Endothelial cell of umbilical vein (primary cell): ENCODE measurements at regions not wholly inside any gene's neighbourhood (a gene's known extent, or its start where the extent isn't known, plus 50 kb on each side); places are given as distances from the start of the nearest gene placed in this dataset.
A peak's percentile ranks its signal among the peaks of the same experiment; 100 is the strongest.

Source experiments
- BruUV-seq: library from RNA; stranded (reverse); fragments of 400-500 nt; replicated peaks from 2 replicates; lab custom pipeline; 2021; lab: Mats Ljungman, UMichigan
- CTCF ChIA-PET: fragments of 300-600, 350-600 bp; sonication (Branson Sonifier 250); formaldehyde crosslinking; loops from one replicate; lab custom pipeline; 2021; ENCODE audit warnings: antibody characterized with exemption, inconsistent platforms; lab: Charles Lee
- POLR2A ChIA-PET: fragments of 300-600, 350-600 bp; sonication (Branson Sonifier 250); formaldehyde crosslinking; loops from one replicate; lab custom pipeline; 2021; ENCODE audit warnings: antibody characterized with exemption, inconsistent platforms; lab: Charles Lee
- DNase-seq: peaks from one replicate; pipeline ENCODE4 v3.0.0-alpha.2; 2011; ENCODE audit warnings: low read depth, low spot score
- FAIRE-seq: peaks from 2 replicates; lab custom pipeline; 2011; peaks lifted over from hg19 to GRCh38; lab: Jason Lieb, UNC
- H2AFZ ChIP-seq: 2 replicates; pipeline ENCODE4 v1.6.0; 2012; ENCODE audit warnings: low read depth, low read length, control low read depth, inconsistent platforms
- H3K27ac ChIP-seq: 2 replicates; pipeline ENCODE4 v1.5.1; 2011; ENCODE audit warnings: low read depth, mild to moderate bottlenecking, control low read depth, low read length, moderate library complexity; ENCODE audit not compliant: insufficient read depth
- H3K27me3 ChIP-seq, 2 experiments: 2 replicates each; pipeline versions ENCODE4 v1.6.0 to v1.6.1; 2011; ENCODE audit warnings: low read length in 2 of 2, mixed read lengths in 1 of 2; ENCODE audit not compliant: control insufficient read depth in 2 of 2, insufficient read depth in 2 of 2
- H3K36me3 ChIP-seq, 2 experiments: 2 replicates in 1 of 2; 3 replicates in 1 of 2; pipeline ENCODE4 v1.5.1; 2011; ENCODE audit warnings: low read length in 2 of 2, mild to moderate bottlenecking in 1 of 2, moderate library complexity in 1 of 2; ENCODE audit not compliant: control insufficient read depth in 2 of 2, insufficient read depth in 2 of 2; ENCODE audit errors: extremely low read depth in 1 of 2
- H3K4me1 ChIP-seq: 3 replicates; pipeline ENCODE4 v1.5.1; 2011; ENCODE audit warnings: mild to moderate bottlenecking, low read length; ENCODE audit not compliant: control insufficient read depth, insufficient read depth; ENCODE audit errors: extremely low read depth
- H3K4me2 ChIP-seq: 2 replicates; pipeline ENCODE4 v1.6.1; 2011; ENCODE audit warnings: low read length, control low read depth, mixed read lengths; ENCODE audit not compliant: insufficient read depth
- H3K4me3 ChIP-seq, 3 experiments: fragments of 200-600 bp in 1 of 3; sonication (generic), shearing (Covaris generic) in 1 of 3; replicated peaks in 1 of 3; 2 replicates each; pipeline ENCODE4 v1.5.1; 2011 to 2016; ENCODE audit warnings: control low read depth in 3 of 3, low read length in 3 of 3, mild to moderate bottlenecking in 2 of 3, inconsistent platforms in 1 of 3, low read depth in 1 of 3, moderate library complexity in 1 of 3; ENCODE audit not compliant: insufficient read depth in 1 of 3
- H3K79me2 ChIP-seq: 2 replicates; pipeline ENCODE4 v1.6.0; 2012; ENCODE audit warnings: low read length, inconsistent platforms; ENCODE audit not compliant: control insufficient read depth, insufficient read depth
- H3K9ac ChIP-seq: replicated peaks from 2 replicates; pipeline ENCODE3; 2011; ENCODE audit warnings: low read length, control low read depth; ENCODE audit not compliant: insufficient read depth; ENCODE audit errors: extremely low read depth
- H3K9me1 ChIP-seq: replicated peaks from 3 replicates; pipeline ENCODE4 v1.6.0; 2011; ENCODE audit warnings: mild to moderate bottlenecking, low read length; ENCODE audit not compliant: control insufficient read depth, insufficient read depth; ENCODE audit errors: extremely low read depth
- H3K9me3 ChIP-seq: replicated peaks from 2 replicates; pipeline ENCODE4 v1.5.1; 2012; ENCODE audit warnings: low read length, inconsistent platforms; ENCODE audit not compliant: control insufficient read depth, insufficient read depth
- H4K20me1 ChIP-seq: replicated peaks from 2 replicates; pipeline ENCODE3; 2011; ENCODE audit warnings: mild to moderate bottlenecking, low read length; ENCODE audit not compliant: control insufficient read depth, insufficient read depth; ENCODE audit errors: extremely low read depth
- EZH2 ChIP-seq: IDR thresholded peaks from 2 replicates; pipeline ENCODE4 v1.6.1; 2012; ENCODE audit warnings: borderline replicate concordance, low read depth, mild to moderate bottlenecking, moderate library complexity, low read length, inconsistent platforms; ENCODE audit not compliant: severe bottlenecking
- FOS ChIP-seq: IDR thresholded peaks from 2 replicates; pipeline ENCODE4 v1.6.1; 2011; ENCODE audit warnings: mild to moderate bottlenecking, low read length, moderate library complexity, borderline replicate concordance; ENCODE audit not compliant: insufficient read depth
- GATA2 ChIP-seq: IDR thresholded peaks from 2 replicates; pipeline ENCODE4 v1.7.0; 2011; ENCODE audit warnings: low read depth, mild to moderate bottlenecking, moderate library complexity, mixed read lengths, low read length; ENCODE audit not compliant: insufficient read length, insufficient read depth
- JUN ChIP-seq: IDR thresholded peaks from 2 replicates; pipeline ENCODE4 v1.6.1; 2011; ENCODE audit warnings: borderline replicate concordance, low read depth; ENCODE audit not compliant: insufficient read length, insufficient read depth
- dilution Hi-C: fragments of 300-500 bp; cut with MboI; formaldehyde crosslinking; loops from one replicate; pipeline ENCODE4 v1.15.0; 2019; ENCODE audit warnings: low sequenced_read_pairs; ENCODE audit not compliant: extremely low pct_ligation_motif_present
- intact Hi-C: fragments of 100-400 bp; cut with micrococcal nuclease; formaldehyde crosslinking; loops from one replicate; pipeline ENCODE4 v1.10.0; 2022
- TF ChIP-seq, protein P1 (sequence below), 2 donors: IDR thresholded peaks; 1 replicate in 1 of 2; 2 replicates in 1 of 2; pipeline ENCODE4 v1.5.1; 2011; ENCODE audit warnings: low read length in 2 of 2, mild to moderate bottlenecking in 2 of 2, moderate library complexity in 2 of 2, control low read depth in 1 of 2, inconsistent platforms in 1 of 2, low read depth in 1 of 2; ENCODE audit not compliant: insufficient read depth in 1 of 2; ENCODE audit errors: extremely low read depth in 1 of 2

DNA sequence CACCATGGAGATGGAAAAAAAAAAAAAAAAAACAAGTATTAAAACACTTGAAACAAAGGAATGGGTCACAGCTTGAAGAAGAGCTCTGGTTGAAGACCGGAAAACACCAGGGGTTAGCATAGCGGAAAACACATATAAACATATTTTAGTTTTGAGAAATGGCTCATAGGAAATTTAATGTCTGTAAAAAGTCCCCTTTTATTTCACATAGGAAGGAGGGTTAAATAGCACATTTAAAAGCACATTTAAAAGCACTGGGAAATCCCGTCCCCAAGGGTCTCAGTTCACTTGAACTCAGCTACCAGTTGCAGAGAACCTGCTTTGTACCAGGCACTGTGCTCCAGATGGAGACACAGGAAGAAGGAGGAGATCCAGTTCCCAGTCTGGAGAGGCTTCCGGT is 65.5 kb downstream of the KCNE4 start:
- BruUV-seq, result no TSS peak
- H3K9ac ChIP-seq, result no peak overlapping the region
- no peaks in the 10 kb centered on the region for H4K20me1 ChIP-seq
- FAIRE-seq, result no peak
- H3K4me2 ChIP-seq, result no peak overlapping the region
- no peak for TF ChIP-seq EZH2
- no peaks in the 10 kb centered on the region for H3K27me3 ChIP-seq
- dilution Hi-C loops, result no loop called here
- H3K9me1 ChIP-seq, result no peaks in the 10 kb centered on the region
- peak; percentile 65 for DNase-seq
- no peaks in the 10 kb centered on the region for H3K79me2 ChIP-seq
- intact Hi-C loops, result loop anchor here (10.0 kb wide), 1 partner anchor 577 kb away; no protein-coding TSS in a partner anchor
- H3K27ac ChIP-seq, result no peak overlapping the region
- ChIA-PET POLR2A (no interaction called here), CTCF (no interaction called here)
- no peaks in the 10 kb centered on the region for H3K9me3 ChIP-seq
- no peaks in the 10 kb centered on the region for H3K36me3 ChIP-seq
- H3K4me3 ChIP-seq, result no peak overlapping the region
- H3K4me1 ChIP-seq, result peaks cover 37% of the 10 kb centered on the region
- peak overlapping the region; percentile 2 for H2AFZ ChIP-seq

DNA sequence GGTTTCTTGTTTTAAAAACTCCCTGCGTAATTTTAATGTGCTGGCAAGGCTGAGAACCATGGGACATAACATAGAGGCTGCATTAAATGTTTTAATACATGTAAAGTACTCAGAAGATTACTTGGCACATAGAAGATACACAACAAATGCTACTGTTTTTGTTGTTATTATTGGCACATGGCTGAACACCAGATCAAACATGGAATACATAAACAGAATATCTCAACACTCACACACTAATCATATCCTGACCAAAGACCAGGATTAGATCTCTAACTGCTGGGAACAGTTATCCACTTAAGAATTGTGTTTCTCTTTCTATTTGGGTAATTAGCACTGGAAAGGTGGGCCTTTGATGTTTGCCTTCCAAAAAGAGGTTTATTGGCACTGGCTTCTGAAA is 69.3 kb downstream of the KCNE4 start:
- TF ChIP-seq GATA2, result peak; percentile 75
- TF ChIP-seq FOS, result peak; percentile 55
- TF ChIP-seq JUN, result peak; percentile 25
- TF ChIP-seq, protein P1, sequence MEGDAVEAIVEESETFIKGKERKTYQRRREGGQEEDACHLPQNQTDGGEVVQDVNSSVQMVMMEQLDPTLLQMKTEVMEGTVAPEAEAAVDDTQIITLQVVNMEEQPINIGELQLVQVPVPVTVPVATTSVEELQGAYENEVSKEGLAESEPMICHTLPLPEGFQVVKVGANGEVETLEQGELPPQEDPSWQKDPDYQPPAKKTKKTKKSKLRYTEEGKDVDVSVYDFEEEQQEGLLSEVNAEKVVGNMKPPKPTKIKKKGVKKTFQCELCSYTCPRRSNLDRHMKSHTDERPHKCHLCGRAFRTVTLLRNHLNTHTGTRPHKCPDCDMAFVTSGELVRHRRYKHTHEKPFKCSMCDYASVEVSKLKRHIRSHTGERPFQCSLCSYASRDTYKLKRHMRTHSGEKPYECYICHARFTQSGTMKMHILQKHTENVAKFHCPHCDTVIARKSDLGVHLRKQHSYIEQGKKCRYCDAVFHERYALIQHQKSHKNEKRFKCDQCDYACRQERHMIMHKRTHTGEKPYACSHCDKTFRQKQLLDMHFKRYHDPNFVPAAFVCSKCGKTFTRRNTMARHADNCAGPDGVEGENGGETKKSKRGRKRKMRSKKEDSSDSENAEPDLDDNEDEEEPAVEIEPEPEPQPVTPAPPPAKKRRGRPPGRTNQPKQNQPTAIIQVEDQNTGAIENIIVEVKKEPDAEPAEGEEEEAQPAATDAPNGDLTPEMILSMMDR (IDR thresholded peaks at IDR 0.05; ENCODE audit: extremely low read depth in 1 of 2, insufficient read depth in 1 of 2, low read depth in 1 of 2, low read length in 2 of 2), result no peak
- Histone ChIP-seq H4K20me1 (no peaks in the 10 kb centered on the region), H3K27ac (no peak overlapping the region), H3K79me2 (no peaks in the 10 kb centered on the region), H2AFZ (no peak overlapping the region), H3K4me2 (peak overlapping the region; percentile 2), H3K4me3 (no peak overlapping the region), H3K4me1 (peaks cover 32% of the 10 kb centered on the region), H3K36me3 (no peaks in the 10 kb centered on the region), H3K9me1 (no peaks in the 10 kb centered on the region), H3K9me3 (no peaks in the 10 kb centered on the region), H3K27me3 (no peaks in the 10 kb centered on the region), H3K9ac (no peak overlapping the region)
- CTCF ChIA-PET, result no interaction called here
- dilution Hi-C loops, result no loop called here
- FAIRE-seq (peak; percentile 93), DNase-seq (peak; percentile 73)
- BruUV-seq, result no TSS peak
- intact Hi-C loops, result no loop called here
- POLR2A ChIA-PET, result no interaction called here
